H1 (cell line): ENCODE measurements at regions not wholly inside any gene's neighbourhood (a gene's known extent, or its start where the extent isn't known, plus 50 kb on each side); places are given as distances from the start of the nearest gene placed in this dataset.
"Not testable (repeated sequence)": the region's sequence is repeated elsewhere in the genome, so short reads cannot be mapped to it uniquely, and the experiment has no call there.

Experiments used
- CTCF ChIA-PET: fragments of 300-600 bp; sonication (Branson Sonifier 250); formaldehyde crosslinking; loops from one replicate; lab custom pipeline; 2021; ENCODE audit not compliant: partially characterized antibody; lab: Charles Lee
- POLR2A ChIA-PET: fragments of 300-600 bp; sonication (Branson Sonifier 250); formaldehyde crosslinking; loops from one replicate; lab custom pipeline; 2021; ENCODE audit warnings: inconsistent platforms; ENCODE audit not compliant: partially characterized antibody; lab: Charles Lee
- DNase-seq, 2 experiments: peaks; one replicate each; pipeline versions ENCODE4 v3.0.0 to v3.0.0-alpha.2; 2010 to 2022; ENCODE audit warnings: low spot score in 2 of 2, low read depth in 1 of 2, mixed read lengths in 1 of 2
- FAIRE-seq: peaks from 2 replicates; lab custom pipeline; 2011; peaks lifted over from hg19 to GRCh38; lab: Jason Lieb, UNC
- H2AFZ ChIP-seq: 2 replicates; pipeline ENCODE4 v1.8.1; 2012; ENCODE audit warnings: low read length, inconsistent platforms
- H2AK5ac ChIP-seq: 2 replicates; pipeline ENCODE4 v1.6.1; 2013; ENCODE audit warnings: low read depth, low read length
- H2BK120ac ChIP-seq: replicated peaks from 2 replicates; pipeline ENCODE3; 2013; ENCODE audit warnings: low read depth, low read length, inconsistent platforms
- H2BK12ac ChIP-seq: 2 replicates; pipeline ENCODE4 v1.6.1; 2013; ENCODE audit warnings: low read depth, low read length
- H2BK15ac ChIP-seq: 2 replicates; pipeline ENCODE4 v1.6.1; 2013; ENCODE audit warnings: low read length
- H2BK20ac ChIP-seq: 2 replicates; pipeline ENCODE4 v1.6.1; 2013; ENCODE audit warnings: low read length
- H2BK5ac ChIP-seq: 2 replicates; pipeline ENCODE4 v1.6.1; 2013; ENCODE audit warnings: low read depth, low read length
- H3K14ac ChIP-seq: 2 replicates; pipeline ENCODE4 v1.6.1; 2013; ENCODE audit warnings: inconsistent platforms; ENCODE audit not compliant: insufficient read length
- H3K18ac ChIP-seq: 2 replicates; pipeline ENCODE4 v1.6.1; 2013; ENCODE audit warnings: low read length; ENCODE audit errors: extremely low read depth
- H3K23ac ChIP-seq: 2 replicates; pipeline ENCODE4 v1.6.1; 2013; ENCODE audit warnings: inconsistent platforms; ENCODE audit not compliant: insufficient read length
- H3K23me2 ChIP-seq: 2 replicates; pipeline ENCODE4 v1.6.1; 2013; ENCODE audit warnings: low read depth, low read length
- H3K27ac ChIP-seq: 2 replicates; pipeline ENCODE4 v1.6.1; 2011; ENCODE audit warnings: low read depth, low read length, inconsistent platforms
- H3K27me3 ChIP-seq, 4 experiments: replicated peaks in 1 of 4; 1 replicate in 1 of 4; 2 replicates in 3 of 4; pipeline versions ENCODE4 v1.6.1 to v1.8.1; 2011 to 2013; ENCODE audit warnings: low read length in 3 of 4, mild to moderate bottlenecking in 3 of 4, inconsistent platforms in 2 of 4, mixed read lengths in 2 of 4, moderate library complexity in 1 of 4; ENCODE audit not compliant: control insufficient read depth in 3 of 4, insufficient read depth in 3 of 4; ENCODE audit errors: extremely low read depth in 1 of 4
- H3K36me3 ChIP-seq, 4 experiments: 2 replicates each; pipeline versions ENCODE4 v1.6.1 to v1.8.1; 2011 to 2013; ENCODE audit warnings: mild to moderate bottlenecking in 4 of 4, low read length in 3 of 4, moderate library complexity in 2 of 4, control low read depth in 1 of 4, inconsistent platforms in 1 of 4; ENCODE audit not compliant: insufficient read depth in 4 of 4, control insufficient read depth in 2 of 4
- H3K4ac ChIP-seq: replicated peaks from 2 replicates; pipeline ENCODE3; 2013; ENCODE audit warnings: low read length, low read depth, mixed read lengths, inconsistent platforms; ENCODE audit not compliant: insufficient read length
- H3K4me1 ChIP-seq, 4 experiments: replicated peaks in 1 of 4; 1 replicate in 1 of 4; 2 replicates in 3 of 4; pipeline versions ENCODE4 v1.6.1 to v1.8.1; 2011 to 2013; ENCODE audit warnings: low read length in 3 of 4, inconsistent platforms in 2 of 4, mixed read lengths in 1 of 4; ENCODE audit not compliant: insufficient read depth in 4 of 4, control insufficient read depth in 3 of 4
- H3K4me2 ChIP-seq, 2 experiments: 2 replicates each; pipeline versions ENCODE4 v1.6.1 to v1.8.1; 2011 to 2013; ENCODE audit warnings: low read depth in 2 of 2, low read length in 2 of 2, control low read depth in 1 of 2, inconsistent platforms in 1 of 2, mild to moderate bottlenecking in 1 of 2; ENCODE audit not compliant: insufficient read depth in 1 of 2
- H3K4me3 ChIP-seq, 4 experiments: fragments of 200-600, 300-600 bp in 1 of 4; sonication (generic), shearing (Covaris generic), sonication (Bioruptor Twin) in 1 of 4; 2 replicates each; pipeline versions ENCODE4 v1.5.1 to v1.8.1; 2011 to 2016; ENCODE audit warnings: low read length in 4 of 4, low read depth in 3 of 4, control low read depth in 2 of 4, inconsistent platforms in 2 of 4, mild to moderate bottlenecking in 2 of 4, mixed read lengths in 1 of 4, moderate library complexity in 1 of 4; ENCODE audit not compliant: insufficient read depth in 2 of 4; ENCODE audit errors: extremely low read depth in 1 of 4
- H3K56ac ChIP-seq: replicated peaks from 2 replicates; pipeline ENCODE3; 2013; ENCODE audit warnings: low read depth, mild to moderate bottlenecking, mixed read lengths, low read length, inconsistent platforms; ENCODE audit not compliant: insufficient read length
- H3K79me1 ChIP-seq: 2 replicates; pipeline ENCODE4 v1.6.1; 2013; ENCODE audit warnings: low read depth, low read length, control low read depth
- H3K79me2 ChIP-seq, 2 experiments: 2 replicates each; pipeline versions ENCODE4 v1.6.1 to v1.8.1; 2012 to 2013; ENCODE audit warnings: low read length in 2 of 2, mild to moderate bottlenecking in 2 of 2, inconsistent platforms in 1 of 2; ENCODE audit not compliant: insufficient read depth in 2 of 2, control insufficient read depth in 1 of 2
- H3K9ac ChIP-seq, 4 experiments: replicated peaks in 1 of 4; 1 replicate in 1 of 4; 2 replicates in 3 of 4; pipeline versions ENCODE4 v1.6.1 to v1.8.1; 2011 to 2013; ENCODE audit warnings: low read depth in 3 of 4, low read length in 3 of 4, control low read depth in 2 of 4, mild to moderate bottlenecking in 2 of 4, moderate library complexity in 2 of 4, inconsistent platforms in 1 of 4; ENCODE audit errors: extremely low read depth in 1 of 4
- H3K9me3 ChIP-seq, 2 experiments: 2 replicates each; pipeline versions ENCODE4 v1.6.1 to v1.8.1; 2012 to 2013; ENCODE audit warnings: mild to moderate bottlenecking in 2 of 2, moderate library complexity in 2 of 2, control low read depth in 1 of 2, inconsistent platforms in 1 of 2, low read depth in 1 of 2, low read length in 1 of 2, mixed read lengths in 1 of 2; ENCODE audit not compliant: insufficient read depth in 2 of 2
- H4K20me1 ChIP-seq, 2 experiments: replicated peaks in 1 of 2; 2 replicates each; pipeline versions ENCODE3 to v1.8.1; 2011 to 2013; ENCODE audit warnings: inconsistent platforms in 2 of 2, low read length in 2 of 2, mild to moderate bottlenecking in 1 of 2; ENCODE audit not compliant: insufficient read depth in 2 of 2, control insufficient read depth in 1 of 2
- H4K5ac ChIP-seq: 2 replicates; pipeline ENCODE4 v1.6.1; 2013; ENCODE audit warnings: low read length, low read depth, mixed read lengths, inconsistent platforms; ENCODE audit not compliant: insufficient read length
- H4K8ac ChIP-seq: 2 replicates; pipeline ENCODE4 v1.8.0; 2013; ENCODE audit warnings: mild to moderate bottlenecking, moderate library complexity, low read length, inconsistent platforms; ENCODE audit not compliant: insufficient read depth; ENCODE audit errors: extremely low read depth
- H4K91ac ChIP-seq: replicated peaks from 2 replicates; pipeline ENCODE3; 2013; ENCODE audit warnings: low read length, mixed read lengths, inconsistent platforms; ENCODE audit not compliant: insufficient read length
- WGBS, 2 experiments: shearing (Covaris generic) in 1 of 2; methylation state at CpG; one replicate each; pipeline versions ENCODE4 v1.1.6 to v1.1.7; 2013 to 2015; ENCODE audit warnings: low lambda C conversion rate in 2 of 2, mixed read lengths in 2 of 2, inconsistent platforms in 1 of 2, low coverage in 1 of 2, missing lambda C conversion rate in 1 of 2; ENCODE audit not compliant: insufficient replicate concordance in 2 of 2, insufficient coverage in 1 of 2, insufficient read length in 1 of 2; ENCODE audit errors: extremely low coverage in 1 of 2, missing lambda C conversion rate in 1 of 2; 5-methylcytosine and 5-hydroxymethylcytosine counted together

DNA sequence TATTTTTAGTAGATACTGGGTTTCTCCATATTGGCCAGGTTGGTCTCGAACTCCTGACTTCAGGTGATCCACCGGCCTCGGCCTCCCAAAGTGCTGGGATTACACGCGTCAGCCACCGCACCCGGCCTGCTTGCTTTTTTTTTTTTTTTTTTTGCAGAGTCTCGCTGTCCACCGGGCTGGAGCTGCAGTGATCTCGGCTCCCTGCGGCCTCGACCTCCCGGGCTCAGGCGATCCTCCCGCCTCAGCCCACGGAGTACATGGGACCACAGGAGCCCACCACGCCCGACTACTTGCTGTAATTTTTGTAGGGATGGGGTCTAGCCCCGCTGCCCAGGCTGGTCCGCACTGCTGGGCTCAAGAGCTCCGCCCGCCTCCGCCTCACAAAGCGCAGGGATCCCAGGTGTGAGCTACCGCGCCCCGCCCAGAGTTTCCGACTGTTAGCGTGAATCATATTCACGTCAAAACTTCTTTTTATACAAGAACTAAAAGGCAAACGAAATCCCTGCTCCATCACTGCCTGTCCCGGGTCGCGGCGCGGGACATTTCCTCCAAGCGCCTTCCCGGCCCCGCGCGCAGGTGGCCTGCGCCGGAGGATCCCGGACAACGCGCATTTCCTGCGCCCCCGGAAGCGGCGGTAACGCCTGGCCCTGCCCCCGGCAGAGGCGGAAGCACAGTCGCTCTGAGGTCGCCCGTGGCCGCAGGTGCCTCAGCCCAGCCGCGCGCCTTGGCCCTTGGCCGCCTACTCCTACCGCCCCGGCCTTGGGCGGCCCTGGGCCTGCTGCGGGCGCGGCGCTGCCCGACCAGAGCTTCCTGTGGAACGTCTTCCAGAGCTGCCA, 50.9 kb upstream of the APOD start:
- H2BK120ac ChIP-seq, H3K56ac ChIP-seq, H3K79me2 ChIP-seq, H2BK15ac ChIP-seq, H3K36me3 ChIP-seq, H3K18ac ChIP-seq, H3K4ac ChIP-seq, H2BK12ac ChIP-seq, CTCF ChIA-PET, H4K91ac ChIP-seq, H4K5ac ChIP-seq, H3K9ac ChIP-seq, H3K4me1 ChIP-seq, H4K20me1 ChIP-seq, H3K14ac ChIP-seq, H3K23ac ChIP-seq, H3K9me3 ChIP-seq, POLR2A ChIA-PET, H3K23me2 ChIP-seq, H2AFZ ChIP-seq, H2BK20ac ChIP-seq, H3K27me3 ChIP-seq, H4K8ac ChIP-seq, H2AK5ac ChIP-seq, H3K79me1 ChIP-seq, DNase-seq, H3K27ac ChIP-seq, H2BK5ac ChIP-seq, FAIRE-seq: not testable (repeated sequence)
- no CpG with 5 or more reads among the region's 70 CpGs for WGBS, 2 experiments
- Histone ChIP-seq H3K4me2 (peak overlapping the region in 1 of 2 experiments; percentile 46; a peak in 2 of 4 replicates), H3K4me3 (peak overlapping the region; percentile 27 to 54 (median 43); a peak in 7 of 8 replicates)
